SK-N-MC (cell line): ENCODE measurements at regions not wholly inside any gene's neighbourhood (a gene's known extent, or its start where the extent isn't known, plus 50 kb on each side); places are given as distances from the start of the nearest gene placed in this dataset.

Experiments
- EZH2 ChIP-seq: fragments of 200-600 bp; sonication (generic); IDR thresholded peaks from one replicate; pipeline ENCODE4 v1.6.1; 2017; ENCODE audit warnings: antibody characterized with exemption
- POLR2AphosphoS5 ChIP-seq: IDR thresholded peaks from 2 replicates; pipeline ENCODE4 v1.6.1; 2012; ENCODE audit warnings: mild to moderate bottlenecking, low read depth, low read length, borderline replicate concordance

DNA sequence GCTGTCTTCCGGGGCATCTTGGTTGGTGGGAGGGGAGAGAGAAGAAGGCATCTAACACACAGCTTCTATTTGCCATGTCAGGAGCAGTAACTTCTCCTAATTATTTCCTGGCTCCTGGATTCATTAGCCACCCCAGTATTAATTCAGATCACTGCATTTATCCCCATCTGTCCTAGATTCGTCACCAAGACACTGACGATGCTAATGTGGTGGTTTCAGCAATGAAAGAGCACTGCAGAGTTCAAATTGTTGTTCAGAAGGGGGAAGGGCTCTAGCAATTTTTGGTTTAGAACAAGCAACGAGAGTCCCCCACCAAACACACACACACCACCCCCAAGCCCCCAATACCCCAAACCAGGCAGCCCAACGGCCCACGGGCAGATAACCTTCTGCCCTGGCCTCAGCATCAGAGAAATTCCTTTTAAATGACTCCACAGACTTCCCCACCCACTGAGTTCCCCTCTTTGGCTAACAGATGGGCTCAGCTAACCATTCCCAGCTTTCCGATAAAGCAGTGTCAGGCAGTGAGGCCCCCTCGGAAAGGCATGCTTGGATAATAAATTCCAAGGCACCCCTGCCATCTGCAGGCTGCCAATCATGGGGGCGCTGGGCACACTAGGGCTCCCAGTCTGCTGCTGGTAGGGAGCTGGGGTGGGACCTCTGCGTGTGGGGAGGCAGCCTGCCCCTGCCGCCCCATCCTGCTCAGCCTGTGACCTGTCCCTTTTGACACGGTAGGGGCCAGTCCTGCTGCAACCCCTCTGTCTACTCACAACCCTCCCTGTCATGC lies 453.5 kb downstream of the MIAT start:
- no peak for TF ChIP-seq EZH2
- TF ChIP-seq POLR2AphosphoS5, result no peak
